Brain pericyte (primary cell): ENCODE measurements at regions not wholly inside any gene's neighbourhood (a gene's known extent, or its start where the extent isn't known, plus 50 kb on each side); places are given as distances from the start of the nearest gene placed in this dataset.

Source experiments
- DNase-seq: peaks from one replicate; pipeline ENCODE4 v3.0.0-alpha.2; 2012; ENCODE audit warnings: low read depth, low spot score

DNA sequence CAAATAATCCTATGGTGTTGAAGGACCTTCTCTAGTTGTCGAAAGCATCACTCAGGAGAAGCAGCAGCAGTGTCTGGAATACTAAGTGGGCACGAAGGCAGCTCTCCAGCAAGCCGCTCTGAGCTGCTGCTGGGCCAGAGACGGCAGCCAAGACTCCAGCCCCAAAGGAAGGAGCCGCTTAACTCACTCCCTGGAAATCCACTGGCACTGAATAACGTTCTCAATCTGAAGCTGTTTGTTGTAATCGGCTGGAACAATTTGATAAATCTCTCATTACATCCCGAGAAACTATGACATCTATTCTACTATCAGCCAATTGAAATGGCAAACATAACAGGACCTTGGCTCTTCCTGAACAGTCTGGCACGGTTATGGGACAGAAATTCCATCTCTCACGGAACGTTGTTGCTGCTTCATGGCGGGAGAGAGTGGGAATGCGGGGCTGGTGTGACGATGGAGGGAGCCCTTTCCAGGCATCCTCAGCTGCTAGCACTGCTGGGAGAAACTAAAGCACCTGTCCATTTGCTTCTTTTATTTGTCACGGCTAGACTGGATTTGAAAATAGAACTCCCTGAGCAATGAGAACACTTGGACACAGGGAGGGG lies 331.5 kb upstream of the RNF32 start:
- DNase-seq: no peak

DNA sequence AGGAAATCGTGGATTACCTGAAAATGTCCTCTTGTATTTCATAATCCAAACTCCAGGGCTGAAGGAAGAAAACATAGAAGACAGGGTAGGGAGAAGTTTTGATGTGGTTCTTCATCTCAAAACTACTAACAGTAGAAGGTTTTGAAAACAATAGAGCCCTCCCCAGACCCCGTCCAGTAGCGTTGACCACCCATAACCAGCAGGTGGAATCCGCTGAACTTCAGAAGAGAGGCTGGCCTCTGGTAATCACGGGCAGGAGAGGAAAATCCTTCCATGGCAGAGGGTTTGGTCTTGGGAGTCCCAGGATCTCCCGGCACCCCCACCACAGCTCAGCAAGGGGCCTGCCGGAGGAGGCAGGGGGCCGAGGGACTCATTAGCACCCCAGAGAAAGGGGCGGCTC lies 333.4 kb upstream of the RNF32 start:
- DNase-seq: no peak

DNA sequence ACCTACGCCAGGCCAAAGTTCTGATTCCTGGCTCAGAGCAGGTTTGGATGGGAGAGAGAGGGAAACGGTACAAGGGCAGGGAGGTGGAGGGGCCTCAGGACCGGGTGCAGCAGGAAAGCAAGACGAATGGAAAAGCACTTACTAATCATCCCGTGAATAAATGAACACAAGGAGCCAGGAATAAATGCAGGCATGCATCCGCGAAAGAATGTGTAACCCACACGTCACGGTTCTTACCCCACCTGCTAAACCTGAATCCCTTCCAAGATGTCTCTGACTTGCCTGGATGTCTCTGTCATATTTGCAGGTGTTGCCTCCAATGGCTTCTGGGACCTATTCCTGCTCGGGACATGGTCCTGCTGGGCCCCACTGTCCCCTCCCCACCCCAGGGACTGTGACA lies 335.2 kb upstream of the RNF32 start:
- DNase-seq: no peak

DNA sequence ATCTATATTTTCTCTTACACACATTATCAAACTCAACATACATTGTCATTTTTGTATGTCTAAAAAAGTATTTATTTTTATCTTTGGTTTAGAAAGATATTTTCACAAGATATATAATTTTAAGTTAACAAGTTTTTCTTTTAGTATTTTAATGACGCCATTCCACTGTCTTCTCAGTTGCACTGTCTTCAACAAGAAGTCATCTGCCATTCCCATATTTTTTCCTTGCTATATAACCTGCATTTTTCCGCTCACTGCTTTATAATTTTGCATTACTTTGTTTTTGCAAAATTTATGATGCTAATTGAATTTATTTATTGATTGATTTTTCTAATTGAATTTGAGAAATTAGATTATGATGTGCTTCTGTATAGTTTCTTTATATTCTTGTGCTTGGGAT lies 357.8 kb upstream of the RNF32 start:
- no peak for DNase-seq

DNA sequence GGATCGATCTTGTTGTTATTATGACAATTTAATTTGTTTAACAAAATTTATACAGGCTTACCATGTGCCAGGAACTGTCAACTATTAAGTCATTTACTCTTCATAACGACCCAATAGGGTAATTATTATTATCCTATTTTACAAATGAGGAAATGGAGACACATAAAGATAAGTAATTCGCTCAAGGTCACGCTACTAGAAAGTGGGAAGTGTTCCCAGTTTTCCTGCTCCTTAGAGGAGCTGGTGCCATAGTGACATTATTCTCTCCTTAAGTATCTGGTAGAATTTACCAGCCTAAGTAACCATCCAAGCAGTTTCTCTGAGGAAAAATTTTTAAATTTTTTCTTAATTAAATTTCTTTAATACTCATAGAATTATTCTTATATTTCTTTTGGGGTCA lies 360.9 kb upstream of the RNF32 start:
- DNase-seq: no peak

DNA sequence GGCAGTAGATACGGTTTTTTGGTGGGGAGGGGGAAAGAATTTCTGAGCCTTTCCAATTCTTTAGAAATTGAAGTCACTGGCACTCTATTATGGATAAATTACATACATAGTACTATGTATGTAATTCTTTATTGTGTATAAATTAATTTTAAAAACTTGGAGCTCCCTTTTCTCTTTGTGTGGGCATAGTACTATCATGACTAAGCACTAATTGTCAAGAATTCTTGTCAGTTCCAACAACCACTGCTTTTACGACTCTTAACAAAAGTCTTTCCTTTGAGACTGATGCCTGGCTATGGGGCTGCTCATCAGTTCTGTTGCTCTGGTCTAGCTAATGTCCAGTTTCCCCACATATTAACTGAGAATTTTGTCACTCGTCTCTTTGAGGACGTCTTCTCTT lies 365.3 kb upstream of the RNF32 start:
- no peak for DNase-seq

DNA sequence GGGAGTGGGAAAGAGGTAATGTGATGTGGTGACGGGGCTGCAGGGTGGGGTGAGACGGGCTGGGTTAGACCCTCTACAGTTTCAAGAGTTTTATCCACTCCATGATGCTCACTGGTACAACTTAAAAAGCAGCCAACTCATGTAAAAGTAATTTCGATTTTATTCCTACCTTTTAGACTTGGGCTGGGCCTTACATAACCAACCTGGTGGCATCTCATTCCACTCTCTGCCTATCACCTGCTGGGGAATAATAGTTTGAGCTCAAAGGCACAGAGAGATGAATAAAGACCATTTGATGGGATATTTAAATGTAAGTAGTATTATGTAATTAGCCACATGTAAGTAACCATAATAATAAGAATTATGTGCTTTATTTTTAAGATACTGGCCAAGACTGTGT lies 366.0 kb upstream of the RNF32 start:
- DNase-seq: no peak

DNA sequence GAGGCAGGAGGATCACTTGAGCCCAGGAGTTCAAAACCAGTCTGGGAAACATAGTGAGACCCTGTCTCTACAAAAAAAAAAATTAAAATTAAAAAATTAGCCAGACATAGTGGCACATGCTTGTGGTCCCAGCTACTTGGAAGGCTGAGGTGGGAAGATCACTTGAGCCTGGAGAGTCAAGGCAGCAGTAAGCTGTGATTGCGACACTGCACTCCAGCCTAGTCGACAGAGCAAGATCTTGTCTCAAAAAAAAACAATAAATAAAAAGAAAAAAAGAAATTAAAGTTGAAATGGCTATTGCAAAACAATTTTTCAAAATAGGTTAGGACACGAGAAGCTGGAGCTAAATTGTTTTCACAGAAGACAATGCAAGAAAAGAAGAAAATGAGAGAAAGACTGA lies 379.0 kb upstream of the RNF32 start:
- DNase-seq: no peak

DNA sequence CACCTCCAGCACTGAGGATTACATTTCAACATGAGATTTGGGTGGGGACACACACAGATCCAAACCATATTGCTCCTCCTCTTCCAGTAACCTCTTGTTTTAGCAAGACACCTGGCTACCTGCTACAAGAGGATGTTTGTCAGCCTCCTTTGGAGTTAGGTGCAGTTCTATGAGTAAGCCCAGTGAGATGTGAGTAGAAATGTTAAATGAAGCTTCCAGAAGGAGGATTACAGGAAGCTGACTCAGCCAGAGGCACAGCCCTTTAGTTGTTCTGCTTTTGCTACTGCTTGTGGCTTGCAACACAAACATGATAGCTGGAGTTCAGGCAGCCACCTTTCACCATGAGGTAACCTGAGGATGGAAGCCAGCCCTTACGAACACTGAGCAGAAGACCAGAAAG lies 382.7 kb upstream of the RNF32 start:
- no peak for DNase-seq

DNA sequence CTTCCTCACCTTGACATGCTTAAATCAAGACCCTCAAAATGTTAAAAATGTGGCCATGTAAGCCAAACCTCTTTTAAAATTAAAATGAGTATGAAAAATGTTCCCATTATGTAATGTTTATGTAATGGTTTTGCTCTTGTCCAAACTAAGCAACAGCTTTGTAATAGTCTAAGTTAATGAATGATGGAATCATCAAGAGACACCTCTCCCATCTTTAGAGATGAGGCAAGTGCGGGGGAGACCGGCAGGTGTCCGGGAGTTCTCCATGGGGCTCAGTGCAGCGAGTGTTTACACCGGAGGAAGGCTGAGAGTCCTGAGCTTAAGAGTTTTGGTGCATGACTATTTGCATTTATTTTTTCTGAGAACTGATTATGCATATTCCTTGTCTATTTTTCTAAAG lies 384.9 kb upstream of the RNF32 start:
- no peak for DNase-seq

DNA sequence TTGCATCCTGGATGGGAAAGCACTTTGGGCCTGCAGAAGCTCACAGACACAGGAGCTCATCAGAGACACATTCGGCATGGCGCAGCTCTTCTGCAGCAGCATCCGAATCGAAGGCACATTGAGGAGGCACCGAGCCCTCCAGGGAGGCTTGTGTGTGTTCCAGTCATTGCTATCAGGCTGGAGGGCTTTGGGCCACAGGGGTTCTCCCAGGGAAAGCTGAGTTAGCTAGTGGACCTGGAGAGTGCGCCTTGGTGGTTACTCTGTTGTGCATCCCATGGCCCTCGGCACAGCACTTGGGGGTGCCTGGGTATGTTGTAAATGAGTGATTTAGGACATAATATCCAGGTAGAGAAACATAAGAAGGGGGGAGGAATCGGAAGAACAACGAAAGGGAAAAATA lies 388.7 kb upstream of the RNF32 start:
- DNase-seq: no peak

DNA sequence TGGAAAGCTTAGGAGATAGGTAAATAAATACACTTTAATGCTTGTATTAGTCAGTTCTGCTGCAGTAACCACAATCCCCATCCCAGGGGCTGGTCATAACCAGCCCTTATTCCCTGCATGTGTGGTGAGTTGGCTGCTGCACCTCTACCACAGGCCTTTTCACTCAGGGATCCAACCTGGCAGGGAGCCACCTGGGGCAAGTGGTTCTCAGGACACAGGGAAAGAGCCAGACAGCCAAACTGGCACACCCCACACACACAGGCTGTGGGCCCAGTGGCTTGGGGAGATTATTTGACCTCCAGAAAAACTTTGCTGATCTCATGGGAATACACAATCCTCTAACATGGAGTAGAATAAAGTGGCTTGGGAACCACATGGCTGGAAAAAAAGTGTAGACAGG lies 400.0 kb upstream of the RNF32 start:
- no peak for DNase-seq

DNA sequence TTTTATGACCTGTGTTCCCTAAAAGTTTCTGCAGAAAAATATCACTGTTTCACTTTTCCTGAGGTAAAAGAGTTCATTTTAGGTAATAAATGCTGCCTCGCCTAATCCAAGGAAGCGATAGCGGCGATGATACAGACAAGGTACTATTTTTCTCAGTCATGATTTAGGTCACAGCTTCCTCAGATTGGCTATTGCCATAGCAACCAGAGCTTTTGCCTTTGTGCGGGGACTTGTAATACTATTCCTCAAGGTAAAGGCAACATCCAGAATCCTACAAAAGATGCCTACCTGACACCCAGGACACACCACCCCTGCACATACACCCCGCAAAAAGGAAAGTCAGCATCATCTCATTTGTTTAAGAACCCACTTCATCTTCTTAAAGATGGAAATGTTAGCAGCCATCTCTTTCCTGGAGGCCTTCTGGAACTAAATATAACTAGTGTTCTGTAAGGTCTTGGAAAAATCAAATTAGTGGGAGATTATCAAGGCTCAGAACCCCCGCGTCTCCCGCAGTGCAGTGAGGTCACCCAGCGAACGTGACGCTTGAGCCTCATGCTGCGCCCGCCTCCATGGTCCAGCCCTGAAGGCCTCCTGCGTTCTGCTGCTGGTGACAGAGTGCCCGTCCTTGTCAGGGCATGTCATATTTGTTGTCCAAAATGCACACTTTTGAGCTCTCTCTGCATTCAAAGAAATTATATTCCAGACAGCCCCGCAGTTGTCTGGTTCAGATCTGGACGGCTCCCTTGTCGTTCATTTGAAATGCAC lies 402.0 kb upstream of the RNF32 start:
- DNase-seq: no peak

DNA sequence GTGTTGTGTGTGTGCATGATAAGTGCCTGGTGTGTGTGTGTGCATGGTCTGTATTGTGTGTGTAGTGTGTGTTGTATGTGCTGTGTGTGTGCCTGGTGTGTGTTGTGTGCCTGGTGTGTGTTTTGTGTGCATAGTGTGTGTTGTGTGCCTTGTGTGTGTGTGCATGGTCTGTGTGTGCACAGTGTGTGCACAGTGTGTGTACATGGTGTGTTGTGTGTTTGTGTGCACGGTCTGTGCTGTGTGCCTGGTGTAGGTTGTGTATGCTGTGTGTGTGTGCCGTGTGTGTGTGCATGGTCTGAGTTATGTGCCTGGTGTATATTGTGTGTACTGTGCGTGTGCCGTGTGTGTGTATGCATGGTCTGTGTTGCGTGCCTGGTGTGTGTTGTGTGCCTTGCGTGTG lies 403.0 kb upstream of the RNF32 start:
- no peak for DNase-seq

DNA sequence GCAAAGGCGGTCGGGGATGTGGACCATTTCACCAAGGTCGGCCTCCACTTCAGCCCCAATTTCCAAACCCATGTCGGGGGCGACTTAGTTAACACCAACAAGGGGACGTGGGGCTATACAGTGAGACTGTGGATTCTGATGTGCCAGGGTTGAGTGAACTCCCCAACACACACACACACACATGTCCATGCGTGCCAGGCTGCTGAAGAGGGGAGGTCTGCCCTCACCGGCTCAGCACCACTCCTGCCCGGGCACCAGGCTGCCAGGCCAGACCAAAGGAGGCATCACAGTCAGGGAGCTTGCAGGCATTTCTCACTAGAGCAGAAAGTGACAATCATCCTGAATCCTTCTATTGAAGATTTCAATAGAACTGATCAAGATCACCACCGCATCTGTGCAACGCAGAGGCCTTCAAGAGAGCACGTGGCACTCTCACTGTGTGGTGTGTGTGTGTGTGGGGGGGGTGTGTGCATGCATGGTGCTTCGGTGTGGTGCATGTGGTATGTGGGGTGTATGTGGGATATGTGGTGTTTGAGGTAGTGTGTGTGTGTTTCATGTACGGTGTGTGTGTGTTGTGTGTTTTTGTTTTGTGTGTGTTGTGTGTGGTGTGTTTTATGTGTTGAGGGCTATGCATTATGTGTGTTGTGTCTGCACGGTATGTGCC lies 403.5 kb upstream of the RNF32 start:
- no peak for DNase-seq

DNA sequence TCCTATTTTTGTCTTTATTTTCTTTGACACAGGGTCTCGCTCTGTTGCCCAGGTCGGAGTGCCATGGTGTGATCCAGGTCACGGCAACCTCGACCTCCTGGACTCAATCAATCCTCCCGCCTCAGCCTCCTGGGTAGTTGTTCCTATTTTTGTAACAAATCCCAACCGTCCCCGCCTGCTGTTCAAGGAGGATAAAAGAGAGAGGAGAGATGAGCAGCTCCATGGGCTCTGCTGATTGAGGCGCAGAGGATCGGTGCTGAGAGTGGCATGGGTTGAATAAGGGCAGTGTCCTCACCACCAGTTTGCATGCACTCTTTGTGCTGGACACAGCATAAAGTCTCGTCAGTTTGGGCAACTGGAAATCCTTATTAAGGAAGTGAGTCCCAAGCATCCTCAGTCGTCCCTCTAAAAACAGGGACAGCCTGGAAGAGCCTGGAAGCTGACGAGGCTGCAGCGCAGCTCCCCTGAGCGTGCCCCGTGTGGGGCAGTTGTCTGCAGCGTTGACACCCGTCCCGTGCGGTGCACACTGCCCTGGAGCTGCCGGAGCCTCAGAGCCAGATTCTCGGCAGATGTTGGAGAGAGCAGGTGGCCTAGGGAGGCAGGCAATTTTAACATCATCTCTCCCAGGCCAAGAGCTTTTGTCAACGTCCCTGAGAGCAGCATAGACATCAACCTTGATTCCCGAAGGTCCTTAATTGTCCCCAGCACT lies 404.2 kb upstream of the RNF32 start:
- no peak for DNase-seq

DNA sequence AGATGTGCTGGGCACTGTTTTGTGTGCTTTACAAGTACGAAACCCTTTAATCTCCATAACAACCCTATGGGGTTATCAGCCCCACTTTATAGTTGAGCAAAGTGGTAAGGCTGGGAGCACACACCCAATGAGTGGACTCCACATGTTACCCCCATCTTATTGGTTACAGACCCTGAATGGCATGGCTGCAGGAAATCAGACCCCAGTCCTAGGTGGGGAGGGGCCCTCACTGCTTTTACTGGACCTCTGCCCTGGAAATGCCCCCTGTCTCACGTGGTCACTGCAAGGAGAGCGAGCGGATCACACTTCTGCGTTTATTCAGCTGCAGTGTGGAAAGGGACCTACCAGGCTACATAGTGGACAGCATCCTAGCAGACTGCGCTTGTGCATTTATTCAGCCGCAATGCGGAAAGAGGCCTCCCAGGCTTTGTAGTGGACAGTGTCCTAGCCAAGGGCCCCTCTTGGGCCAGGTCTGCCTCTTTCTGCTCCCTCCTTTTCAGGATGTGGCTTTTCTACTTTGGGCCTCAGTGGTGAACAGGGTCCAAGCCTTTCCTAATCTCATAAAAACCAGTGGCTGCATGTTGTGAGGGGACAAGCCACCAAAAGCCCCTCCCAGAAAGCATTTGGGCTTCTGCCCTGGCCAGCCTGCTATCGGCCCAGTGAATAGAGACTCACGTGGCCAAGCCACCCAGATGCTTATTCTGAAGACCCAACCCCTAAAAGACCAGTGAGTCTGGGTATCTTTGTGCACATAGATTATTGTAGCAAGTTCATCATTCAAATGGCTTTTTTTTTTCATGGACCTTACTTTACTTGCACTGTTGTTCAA lies 405.7 kb upstream of the RNF32 start:
- DNase-seq: no peak

DNA sequence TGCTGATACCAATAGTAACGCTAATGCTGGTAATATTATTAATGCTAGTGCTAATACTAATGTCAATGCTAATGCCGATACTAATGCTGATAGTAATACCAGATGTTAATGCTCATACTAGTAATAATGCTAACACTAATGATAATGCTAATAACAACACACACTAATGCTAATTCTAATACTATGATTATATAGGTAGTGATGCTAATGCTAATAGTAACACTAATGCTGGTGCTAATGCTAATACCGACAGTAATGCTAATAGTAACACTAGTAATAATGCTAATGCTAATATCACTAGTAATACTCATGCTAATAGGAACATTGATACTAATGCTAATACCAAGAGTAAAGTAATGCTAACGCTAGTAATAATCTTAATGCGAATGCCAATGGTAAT lies 406.4 kb upstream of the RNF32 start:
- DNase-seq: no peak

DNA sequence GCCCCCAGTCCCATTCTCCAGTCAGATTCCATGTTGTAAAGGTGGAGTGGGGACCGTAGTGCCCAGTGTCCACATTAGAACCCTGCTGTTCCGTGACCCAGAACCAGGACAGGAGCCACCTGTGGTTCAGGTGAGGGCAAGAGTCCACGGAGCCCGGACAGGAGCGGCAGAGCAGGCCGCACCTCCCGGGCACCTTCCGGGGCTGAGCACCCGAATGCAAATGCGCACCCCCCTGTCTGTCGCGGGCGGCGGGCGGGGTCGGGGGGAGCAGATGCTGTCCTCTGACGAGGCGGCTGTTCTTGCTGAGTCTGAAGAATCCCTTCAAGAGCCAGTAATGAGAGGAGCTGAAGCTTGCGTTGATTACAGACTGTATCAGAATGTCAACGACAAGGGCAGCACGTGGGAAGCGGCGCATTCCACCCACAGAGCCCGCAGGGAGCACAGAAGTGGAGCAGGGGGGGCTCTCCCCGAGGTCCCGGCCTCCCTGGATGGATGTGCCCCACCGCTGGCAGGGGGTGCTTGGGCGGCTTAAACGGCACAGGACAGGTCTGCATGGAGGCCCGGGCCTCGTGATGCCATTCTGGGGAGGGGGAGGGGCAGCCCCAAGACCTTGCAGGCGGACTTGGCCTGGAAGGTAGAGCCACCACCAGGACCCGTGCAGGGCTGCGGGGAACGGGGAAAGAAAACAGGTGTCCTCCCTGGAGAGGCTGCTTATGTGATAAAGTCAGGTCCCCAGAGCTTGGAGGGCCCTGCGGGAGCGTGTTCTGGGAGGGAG lies 407.5 kb upstream of the RNF32 start:
- DNase-seq: no peak

DNA sequence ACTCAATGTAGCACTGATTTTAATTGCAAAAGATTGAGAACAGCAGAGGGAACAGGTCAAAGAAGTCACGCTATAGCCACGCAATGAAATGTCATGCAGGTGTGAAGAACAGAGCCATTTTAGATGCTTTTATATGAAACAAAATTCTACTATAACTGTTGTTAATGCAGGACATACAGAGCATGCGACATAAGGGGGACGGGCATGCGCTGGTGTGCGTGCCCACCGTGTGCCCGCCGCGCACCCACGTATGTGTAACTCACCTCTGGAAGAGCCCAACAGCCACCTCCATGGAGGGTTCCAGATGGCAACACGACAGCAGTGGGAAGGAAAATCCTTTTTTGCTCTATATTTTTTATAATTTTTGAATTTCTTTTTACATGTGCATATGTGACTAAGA lies 410.0 kb upstream of the RNF32 start:
- no peak for DNase-seq

DNA sequence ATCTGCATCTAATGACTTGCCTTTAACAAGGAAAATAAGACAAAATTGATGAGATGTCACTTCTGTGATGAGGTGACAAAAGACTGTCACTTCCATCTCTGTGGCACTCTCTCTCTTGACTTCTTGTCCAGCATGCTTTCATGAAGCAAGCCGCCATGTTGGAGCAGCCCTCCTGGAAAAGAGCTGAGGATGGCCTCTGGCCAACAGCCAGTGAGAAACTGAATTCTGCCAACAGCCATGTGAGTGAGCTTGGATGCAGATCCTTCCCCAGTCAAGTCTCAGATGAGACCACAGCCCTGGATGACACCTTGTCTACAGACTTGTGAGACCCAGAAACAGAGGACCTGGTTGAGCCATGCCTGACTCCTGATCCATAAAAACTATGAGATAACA lies 412.6 kb upstream of the SHH start:
- no peak for DNase-seq
